ENCODE measurements at regions not wholly inside any gene's neighbourhood (a gene's known extent, or its start where the extent isn't known, plus 50 kb on each side); places are given as distances from the start of the nearest gene placed in this dataset.

- no peak for DNase-seq
- Histone ChIP-seq H3K4me3 (ENCODE audit: low read depth, low read length) (no peak overlapping the region), H3K36me3 (ENCODE audit: control insufficient read depth, insufficient read depth, low read length) (no peaks in the 10 kb centered on the region), H3K27me3 (replicated peaks; ENCODE audit: control insufficient read depth, insufficient read depth, low read length) (no peaks in the 10 kb centered on the region), H3K9me3 (no peaks in the 10 kb centered on the region), H3K4me1 (no peaks in the 10 kb centered on the region)
- Mint-ChIP-seq H3K27me3 (ENCODE audit: insufficient read depth, unreplicated experiment) (peaks cover 6% of the 10 kb centered on the region), H3K4me3 (ENCODE audit: unreplicated experiment) (no peak overlapping the region), H3K36me3 (ENCODE audit: insufficient read depth, unreplicated experiment) (no peaks in the 10 kb centered on the region), H3K27ac (ENCODE audit: unreplicated experiment) (no peak overlapping the region), H3K9me3 (ENCODE audit: unreplicated experiment) (no peaks in the 10 kb centered on the region), H3K4me1 (ENCODE audit: low read depth, unreplicated experiment) (no peaks in the 10 kb centered on the region)
- CTCF ChIA-PET = no interaction called here
- no TSS peak for BruUV-seq (replicated peaks)
- POLR2A ChIA-PET = no interaction called here
- intact Hi-C loops (cut with micrococcal nuclease; ENCODE audit: unreplicated experiment) = no loop called here
- TF ChIP-seq CTCF (IDR thresholded peaks at IDR 0.05; ENCODE audit: insufficient read depth in 1 of 2, low read depth in 1 of 2, low read length in 1 of 2, severe bottlenecking in 1 of 2, unreplicated experiment in 1 of 2) = no peak
Observed at GRCh38 chr18:61157451-61157850, 175.8 kb upstream of the CDH20 start.

GRCh38 chr18:61159246-61159645 lies 174.0 kb upstream of the CDH20 start:
- Mint-ChIP-seq H3K9me3 (ENCODE audit: unreplicated experiment) (no peaks in the 10 kb centered on the region), H3K4me3 (ENCODE audit: unreplicated experiment) (no peak overlapping the region), H3K4me1 (ENCODE audit: low read depth, unreplicated experiment) (no peaks in the 10 kb centered on the region), H3K27ac (ENCODE audit: unreplicated experiment) (no peak overlapping the region), H3K27me3 (ENCODE audit: insufficient read depth, unreplicated experiment) (peaks cover 2% of the 10 kb centered on the region), H3K36me3 (ENCODE audit: insufficient read depth, unreplicated experiment) (no peaks in the 10 kb centered on the region)
- Histone ChIP-seq H3K4me3 (ENCODE audit: low read depth, low read length) (no peak overlapping the region), H3K4me1 (no peaks in the 10 kb centered on the region), H3K36me3 (ENCODE audit: control insufficient read depth, insufficient read depth, low read length) (no peaks in the 10 kb centered on the region), H3K27me3 (replicated peaks; ENCODE audit: control insufficient read depth, insufficient read depth, low read length) (no peaks in the 10 kb centered on the region), H3K9me3 (no peaks in the 10 kb centered on the region)
- CTCF ChIA-PET = no interaction called here
- intact Hi-C loops (cut with micrococcal nuclease; ENCODE audit: unreplicated experiment) = no loop called here
- no TSS peak for BruUV-seq (replicated peaks)
- POLR2A ChIA-PET = no interaction called here
- no peak for DNase-seq
- TF ChIP-seq CTCF (IDR thresholded peaks at IDR 0.05; ENCODE audit: insufficient read depth in 1 of 2, low read depth in 1 of 2, low read length in 1 of 2, severe bottlenecking in 1 of 2, unreplicated experiment in 1 of 2) = no peak

GRCh38 chr18:61164321-61164720 lies 168.9 kb upstream of the CDH20 start:
- DNase-seq = no peak
- no peaks in the 10 kb centered on the region for H3K9me3 Mint-ChIP-seq (ENCODE audit: unreplicated experiment)
- H3K36me3 Mint-ChIP-seq (ENCODE audit: insufficient read depth, unreplicated experiment) = no peaks in the 10 kb centered on the region
- Histone ChIP-seq H3K4me3 (ENCODE audit: low read depth, low read length) (no peak overlapping the region), H3K9me3 (no peaks in the 10 kb centered on the region), H3K27me3 (replicated peaks; ENCODE audit: control insufficient read depth, insufficient read depth, low read length) (no peaks in the 10 kb centered on the region), H3K4me1 (no peaks in the 10 kb centered on the region), H3K36me3 (ENCODE audit: control insufficient read depth, insufficient read depth, low read length) (no peaks in the 10 kb centered on the region)
- no peaks in the 10 kb centered on the region for H3K4me1 Mint-ChIP-seq (ENCODE audit: low read depth, unreplicated experiment)
- BruUV-seq (replicated peaks) = no TSS peak
- CTCF ChIA-PET = no interaction called here
- H3K4me3 Mint-ChIP-seq (ENCODE audit: unreplicated experiment) = no peak overlapping the region
- H3K27me3 Mint-ChIP-seq (ENCODE audit: insufficient read depth, unreplicated experiment) = no peaks in the 10 kb centered on the region
- intact Hi-C loops (cut with micrococcal nuclease; ENCODE audit: unreplicated experiment) = no loop called here
- POLR2A ChIA-PET = no interaction called here
- no peak for TF ChIP-seq CTCF (IDR thresholded peaks at IDR 0.05; ENCODE audit: insufficient read depth in 1 of 2, low read depth in 1 of 2, low read length in 1 of 2, severe bottlenecking in 1 of 2, unreplicated experiment in 1 of 2)
- H3K27ac Mint-ChIP-seq (ENCODE audit: unreplicated experiment) = no peak overlapping the region

All from Caco-2 (cell line).